ENCODE measurements at regions not wholly inside any gene's neighbourhood (a gene's known extent, or its start where the extent isn't known, plus 50 kb on each side); places are given as distances from the start of the nearest gene placed in this dataset.
"Not testable (repeated sequence)": the region's sequence is repeated elsewhere in the genome, so short reads cannot be mapped to it uniquely, and the experiment has no call there.

DNA sequence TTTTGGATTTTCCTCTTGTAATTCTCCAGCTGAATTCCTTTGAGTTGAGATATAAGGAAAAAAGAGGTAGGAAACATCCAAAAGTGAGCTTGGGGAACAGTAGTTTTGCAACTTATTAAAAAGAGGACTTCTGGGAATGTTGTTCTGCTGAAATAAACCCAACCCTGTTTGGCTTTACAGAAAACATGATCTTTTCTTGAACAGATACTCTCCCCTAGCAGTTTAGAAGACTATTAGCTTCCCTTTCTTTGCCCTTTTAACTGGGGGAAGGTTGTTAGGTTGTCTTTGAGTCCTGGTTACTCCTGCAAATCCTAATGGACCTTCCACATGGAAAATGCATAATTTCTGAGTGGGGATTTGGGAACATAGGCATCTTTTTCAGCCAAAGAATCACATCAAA is 168.7 kb upstream of the RPS23 start:
- no peak for TF ChIP-seq POLR2A (IDR thresholded peaks at IDR 0.05)
- no peak for TF ChIP-seq POLR2AphosphoS5 (IDR thresholded peaks at IDR 0.05)
- TF ChIP-seq, protein P1, sequence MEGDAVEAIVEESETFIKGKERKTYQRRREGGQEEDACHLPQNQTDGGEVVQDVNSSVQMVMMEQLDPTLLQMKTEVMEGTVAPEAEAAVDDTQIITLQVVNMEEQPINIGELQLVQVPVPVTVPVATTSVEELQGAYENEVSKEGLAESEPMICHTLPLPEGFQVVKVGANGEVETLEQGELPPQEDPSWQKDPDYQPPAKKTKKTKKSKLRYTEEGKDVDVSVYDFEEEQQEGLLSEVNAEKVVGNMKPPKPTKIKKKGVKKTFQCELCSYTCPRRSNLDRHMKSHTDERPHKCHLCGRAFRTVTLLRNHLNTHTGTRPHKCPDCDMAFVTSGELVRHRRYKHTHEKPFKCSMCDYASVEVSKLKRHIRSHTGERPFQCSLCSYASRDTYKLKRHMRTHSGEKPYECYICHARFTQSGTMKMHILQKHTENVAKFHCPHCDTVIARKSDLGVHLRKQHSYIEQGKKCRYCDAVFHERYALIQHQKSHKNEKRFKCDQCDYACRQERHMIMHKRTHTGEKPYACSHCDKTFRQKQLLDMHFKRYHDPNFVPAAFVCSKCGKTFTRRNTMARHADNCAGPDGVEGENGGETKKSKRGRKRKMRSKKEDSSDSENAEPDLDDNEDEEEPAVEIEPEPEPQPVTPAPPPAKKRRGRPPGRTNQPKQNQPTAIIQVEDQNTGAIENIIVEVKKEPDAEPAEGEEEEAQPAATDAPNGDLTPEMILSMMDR (IDR thresholded peaks at IDR 0.05 in 8 of 11, conservative IDR thresholded peaks at IDR 0.05 in 3 of 11) = no peak
- Histone ChIP-seq H3K27ac (no peak overlapping the region), H3K4me1 (no peaks in the 10 kb centered on the region), H3K36me3 (no peaks in the 10 kb centered on the region), H3K4me3 (no peak overlapping the region), H3K27me3 (replicated peaks in 1 of 7) (no peaks in the 10 kb centered on the region), H3K9me3 (peaks cover 0 to 1% (median 0%) of the 10 kb centered on the region in 8 donors)
- DNase-seq = no peak
- intact Hi-C loops (cut with DNase I; ENCODE audit: low total_unique reads) = no loop called here

DNA sequence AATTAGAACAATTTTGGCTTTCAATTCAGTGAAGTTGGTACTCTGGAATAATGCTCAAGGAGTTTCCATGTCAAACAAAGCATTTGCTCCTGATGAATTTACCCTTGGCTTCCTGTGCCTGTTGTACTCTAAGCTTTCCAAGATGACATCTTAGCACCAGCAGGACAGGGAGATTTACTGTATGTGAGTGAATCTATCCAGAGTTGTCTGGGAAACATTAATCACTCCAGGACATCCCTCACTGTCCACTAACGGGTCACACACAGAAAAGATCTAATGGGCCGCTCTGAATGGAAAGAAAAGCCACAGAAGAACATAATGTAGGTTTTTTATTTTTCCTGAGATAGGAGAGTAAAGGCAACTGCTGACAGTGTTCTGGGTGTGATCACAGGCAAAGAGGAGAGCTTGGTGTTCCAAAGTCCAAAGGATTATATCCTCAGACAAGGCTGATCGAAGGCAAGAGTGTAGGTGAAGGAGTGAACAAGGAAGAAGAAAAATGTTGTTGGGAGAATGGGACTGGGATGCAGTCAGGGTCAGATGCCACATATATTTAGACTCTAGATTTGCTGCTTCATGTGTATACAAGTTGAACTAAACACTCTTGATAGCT is 167.7 kb upstream of the RPS23 start:
- no peaks in the 10 kb centered on the region for H3K27me3 ChIP-seq (replicated peaks in 1 of 7)
- H3K4me3 ChIP-seq = no peak overlapping the region
- intact Hi-C loops (cut with DNase I; ENCODE audit: low total_unique reads) = no loop called here
- WGBS, 5 donors = 70 to 85% (median 81%) methylated on average over 3 of the region's 3 CpGs
- no peaks in the 10 kb centered on the region for H3K9me3 ChIP-seq
- no peaks in the 10 kb centered on the region for H3K4me1 ChIP-seq
- DNase-seq = no peak
- TF ChIP-seq, protein P1 (IDR thresholded peaks at IDR 0.05 in 8 of 11, conservative IDR thresholded peaks at IDR 0.05 in 3 of 11) = no peak
- TF ChIP-seq POLR2A (IDR thresholded peaks at IDR 0.05) (no peak), POLR2AphosphoS5 (IDR thresholded peaks at IDR 0.05) (no peak)
- no peaks in the 10 kb centered on the region for H3K36me3 ChIP-seq
- H3K27ac ChIP-seq = no peak overlapping the region

DNA sequence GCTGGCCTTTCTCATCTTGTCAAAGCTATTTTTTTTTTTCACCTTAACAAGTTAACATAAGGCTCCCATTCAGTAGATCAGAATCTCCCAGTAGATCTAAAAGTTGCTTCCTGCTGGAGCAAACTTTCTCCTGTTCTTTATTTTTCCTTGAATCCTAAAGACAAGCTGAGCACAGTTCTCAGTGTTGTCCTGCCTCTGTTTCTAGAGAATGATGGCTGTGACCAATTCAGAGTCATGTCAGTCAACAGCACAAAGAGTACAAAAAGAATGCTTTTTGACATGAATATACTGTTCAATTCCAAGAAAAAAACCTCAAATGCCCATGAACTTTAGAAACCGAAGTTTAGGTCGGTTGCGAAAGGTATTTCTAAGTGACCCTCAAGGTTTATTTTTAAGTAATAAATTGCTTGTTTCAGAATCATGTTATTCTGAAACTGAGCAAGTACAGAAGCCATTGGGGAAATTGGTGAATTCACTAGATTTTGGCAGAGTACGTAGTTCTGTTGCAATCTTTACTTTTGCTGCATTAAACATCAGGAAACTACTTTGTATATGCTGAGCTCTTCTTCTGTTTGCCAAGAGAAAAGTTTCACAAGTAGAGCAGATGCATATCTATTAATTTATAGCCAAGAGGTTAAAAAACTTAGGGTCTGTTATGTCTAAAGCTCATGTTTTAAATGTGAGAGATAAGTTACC is 161.7 kb upstream of the RPS23 start:
- Histone ChIP-seq H3K4me1 (no peaks in the 10 kb centered on the region), H3K9me3 (no peaks in the 10 kb centered on the region), H3K36me3 (no peaks in the 10 kb centered on the region), H3K4me3 (no peak overlapping the region), H3K27ac (no peak overlapping the region), H3K27me3 (replicated peaks in 1 of 7) (no peaks in the 10 kb centered on the region)
- DNase-seq = no peak
- intact Hi-C loops (cut with DNase I; ENCODE audit: low total_unique reads) = no loop called here
- TF ChIP-seq POLR2AphosphoS5 (IDR thresholded peaks at IDR 0.05) = no peak
- TF ChIP-seq, protein P1 (IDR thresholded peaks at IDR 0.05 in 8 of 11, conservative IDR thresholded peaks at IDR 0.05 in 3 of 11) = no peak
- TF ChIP-seq POLR2A (IDR thresholded peaks at IDR 0.05) = no peak
- 66 to 77% (median 73%) methylated on average over 4 of the region's 4 CpGs for WGBS, 5 donors

DNA sequence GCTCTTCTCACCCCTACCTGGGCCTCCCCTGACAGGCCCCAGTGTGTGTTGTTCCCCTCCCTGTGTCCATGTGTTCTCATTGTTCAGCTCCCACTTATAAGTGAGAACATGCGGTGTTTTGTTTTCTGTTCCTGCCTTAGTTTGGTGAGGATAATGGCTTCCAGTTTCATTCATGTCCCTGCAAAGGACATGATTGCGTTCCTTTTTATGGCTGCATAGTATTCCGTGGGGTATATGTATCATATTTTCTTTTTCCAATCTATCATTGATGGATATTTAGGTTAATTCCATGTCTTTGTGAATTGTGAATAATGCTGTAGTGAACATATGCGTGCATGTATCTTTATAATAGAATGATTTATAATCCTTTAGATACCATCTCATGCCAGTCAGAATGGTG is 159.4 kb upstream of the RPS23 start:
- H3K9me3 ChIP-seq; H3K4me1 ChIP-seq; H3K4me3 ChIP-seq; intact Hi-C loops (cut with DNase I; ENCODE audit: low total_unique reads); DNase-seq; H3K27ac ChIP-seq; H3K36me3 ChIP-seq; H3K27me3 ChIP-seq (replicated peaks in 1 of 7): not testable (repeated sequence)
- 72 to 84% (median 79%) methylated on average over 4 of the region's 4 CpGs for WGBS, 5 donors
